GM18517 (cell line): ENCODE measurements at regions not wholly inside any gene's neighbourhood (a gene's known extent, or its start where the extent isn't known, plus 50 kb on each side); places are given as distances from the start of the nearest gene placed in this dataset.

ENCODE experiments used
- ATAC-seq: cut with Tn5 transposase; IDR thresholded peaks from one replicate; pipeline ENCODE4 v1.9.1; 2021; ENCODE audit warnings: mild to moderate bottlenecking, moderate library complexity; ENCODE audit not compliant: unreplicated experiment

DNA sequence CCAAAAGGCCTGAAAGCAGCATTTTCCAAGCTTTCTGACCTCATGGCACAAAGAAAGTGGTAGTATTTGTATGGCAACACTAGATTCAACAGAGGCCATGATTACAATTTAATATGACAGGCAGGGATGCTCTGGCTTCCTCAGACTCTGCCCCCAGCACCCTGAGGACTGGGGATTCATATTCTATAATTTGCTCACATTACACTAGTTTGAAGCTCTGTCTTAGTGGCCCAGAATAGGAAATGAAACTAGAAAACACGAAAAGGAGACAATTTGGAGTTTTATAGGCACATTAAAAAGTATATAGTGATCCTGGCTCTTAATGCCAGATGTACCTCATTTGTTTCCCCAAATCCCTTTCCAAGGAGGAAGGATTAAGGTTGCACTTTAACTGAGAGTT lies 173.0 kb upstream of the STK17B start:
- no peak for ATAC-seq

GRCh38 chr2:196353717-196354116 lies 182.3 kb upstream of the STK17B start:
- ATAC-seq, result no peak

GRCh38 chr2:196354186-196354585 lies 182.8 kb upstream of the STK17B start:
- ATAC-seq, result no peak

GRCh38 chr2:196356332-196356731 lies 185.0 kb upstream of the STK17B start:
- ATAC-seq, result no peak

DNA sequence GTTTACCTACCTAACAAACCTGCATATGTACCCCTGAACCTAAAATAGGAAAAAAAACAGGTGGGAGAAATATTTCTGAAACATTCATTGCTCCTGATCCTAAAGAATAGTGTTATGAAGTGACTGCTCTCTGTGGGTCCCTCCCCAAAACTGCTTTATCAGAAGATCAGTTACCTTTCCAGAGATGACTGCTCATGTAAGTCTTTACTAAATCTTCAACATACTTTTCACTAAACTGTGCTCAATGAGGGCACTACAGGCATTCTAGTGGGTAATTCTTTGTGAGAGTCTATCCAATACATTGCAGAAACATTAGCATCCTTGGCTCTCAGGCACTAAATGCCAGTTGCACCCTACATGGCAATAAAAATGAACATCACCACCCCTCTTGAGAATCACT lies 189.3 kb upstream of the STK17B start:
- ATAC-seq, result no peak

DNA sequence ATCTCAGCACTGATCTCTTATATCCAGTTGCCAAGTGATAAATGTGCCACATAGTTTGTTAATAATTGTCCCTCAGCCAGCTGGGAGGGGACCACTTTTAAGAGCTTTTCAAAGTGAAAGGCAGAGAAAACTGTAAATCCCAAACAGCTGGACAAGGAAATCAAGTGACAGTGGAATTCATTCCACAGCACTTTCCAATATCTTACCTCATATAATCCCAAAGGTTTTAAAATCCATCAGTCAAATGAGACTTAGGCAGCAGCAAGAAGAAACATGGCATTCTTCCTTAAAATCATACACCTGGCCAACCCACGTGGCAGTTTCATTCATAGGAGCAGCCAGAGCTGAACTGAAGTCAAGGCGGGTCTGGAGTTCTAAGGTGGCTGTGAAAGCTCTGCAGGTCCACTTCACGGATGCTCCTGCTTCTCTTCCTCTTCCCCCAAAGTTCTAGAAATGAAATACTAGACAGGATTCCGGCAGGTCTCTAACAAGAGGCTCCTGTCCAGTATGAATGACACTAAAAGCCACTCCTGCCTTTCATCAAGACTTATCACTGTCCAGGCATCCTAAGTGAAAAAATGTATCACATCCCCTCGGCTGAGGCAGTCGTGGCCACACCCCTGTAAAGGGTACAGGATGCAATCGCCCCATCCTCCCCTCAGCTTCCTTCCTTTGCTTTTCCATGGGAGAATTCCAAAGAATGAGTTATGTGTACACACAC lies 190.4 kb upstream of the STK17B start:
- ATAC-seq, result no peak

DNA sequence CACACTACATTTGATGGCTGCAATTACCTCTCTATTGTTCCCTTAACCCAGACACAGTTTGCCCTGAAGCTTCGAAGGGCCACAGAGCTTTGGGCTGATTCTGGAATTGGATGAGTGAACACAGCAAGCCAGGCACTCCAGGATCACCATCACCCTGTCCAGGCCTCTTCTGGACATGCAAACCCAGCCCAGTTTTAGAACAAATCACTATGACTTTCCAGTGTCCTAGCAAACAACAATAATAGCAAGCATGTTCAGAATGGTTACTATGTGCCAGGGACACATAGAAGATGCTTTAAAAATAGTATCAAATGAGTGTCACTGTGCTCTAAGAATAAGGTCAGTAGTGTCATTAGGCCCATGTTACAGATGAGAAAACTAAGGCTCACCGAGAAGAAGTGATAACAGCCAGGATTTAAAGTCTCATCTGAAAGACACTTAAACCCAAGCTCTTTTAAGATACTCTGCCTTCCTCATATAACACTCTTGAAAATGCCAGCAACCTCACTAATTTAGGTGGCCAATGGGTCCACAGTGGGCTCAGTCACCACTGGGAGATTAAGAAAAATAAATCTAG lies 191.7 kb upstream of the STK17B start:
- no peak for ATAC-seq

DNA sequence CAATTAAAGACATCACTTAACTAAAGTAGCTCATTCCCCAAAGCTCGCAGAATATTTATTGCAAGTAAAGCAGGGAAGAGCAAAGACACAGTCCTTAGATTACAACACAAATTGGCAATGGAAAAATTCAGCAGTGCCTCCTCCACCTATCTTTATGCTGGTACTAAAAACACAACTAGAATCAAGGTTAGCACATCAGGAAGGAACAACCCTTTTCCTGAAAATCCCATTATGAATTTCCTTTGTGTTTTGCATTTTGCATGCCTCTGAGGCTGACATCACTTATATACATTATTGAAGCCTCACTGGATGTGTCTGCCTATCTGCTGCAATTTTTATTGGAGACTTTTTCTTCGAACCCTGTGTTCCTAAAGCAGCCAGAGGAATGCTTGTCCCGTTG lies 193.8 kb upstream of the STK17B start:
- ATAC-seq, result no peak

DNA sequence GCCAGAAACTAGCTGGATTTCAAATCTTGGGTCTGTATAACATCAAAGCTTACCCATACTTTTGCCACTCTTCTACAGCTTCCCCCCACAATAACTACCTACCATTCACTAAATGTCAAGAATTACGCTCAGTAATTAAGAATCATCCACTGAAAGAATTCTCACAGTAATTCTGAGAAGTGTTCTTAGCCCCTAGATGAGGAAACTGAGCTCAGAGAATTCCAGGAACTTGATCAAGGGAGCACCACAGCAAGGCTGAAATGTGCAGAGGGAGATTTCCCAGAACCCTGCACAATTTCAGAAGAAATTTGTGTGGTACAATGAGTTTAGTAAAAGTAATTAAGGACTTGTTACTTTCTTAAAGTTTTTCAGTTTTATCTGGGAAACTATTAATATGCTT lies 194.5 kb upstream of the STK17B start:
- ATAC-seq, result no peak

- no peak for ATAC-seq
Observed at GRCh38 chr2:196367633-196368032, 196.3 kb upstream of the STK17B start.

GRCh38 chr2:196368546-196369225 lies 197.3 kb upstream of the STK17B start:
- no peak for ATAC-seq

- no peak for ATAC-seq
Observed at GRCh38 chr2:196369967-196370366, 198.6 kb upstream of the STK17B start.

GRCh38 chr2:196370381-196370780 lies 199.0 kb upstream of the STK17B start:
- no peak for ATAC-seq

DNA sequence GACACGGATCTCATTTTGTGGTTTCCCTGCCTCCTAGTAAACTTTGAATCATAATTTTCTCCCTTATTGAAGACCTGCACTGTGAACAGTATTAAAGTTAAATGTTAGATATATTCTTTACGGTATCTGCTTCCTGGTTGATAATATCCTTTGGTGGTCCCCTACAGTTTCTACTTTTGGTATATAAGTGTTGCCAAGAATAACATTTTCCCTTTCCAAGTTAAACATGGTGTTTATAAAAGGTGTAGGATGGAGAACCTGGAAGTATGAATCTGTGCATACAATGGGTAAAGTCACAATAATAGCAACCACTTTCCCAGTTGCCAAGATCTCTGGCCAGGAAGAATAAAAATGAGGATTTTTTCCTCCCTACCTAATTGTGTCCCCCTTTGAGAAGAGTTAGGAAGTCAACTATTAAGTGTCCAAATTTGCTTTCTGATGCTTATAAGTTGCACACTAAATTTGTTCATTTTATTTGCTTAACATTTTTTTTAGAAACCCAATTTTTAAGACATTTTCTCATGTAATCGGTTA lies 201.0 kb upstream of the STK17B start:
- ATAC-seq, result no peak

GRCh38 chr2:196372811-196373664 lies 201.7 kb upstream of the STK17B start:
- ATAC-seq, result no peak

DNA sequence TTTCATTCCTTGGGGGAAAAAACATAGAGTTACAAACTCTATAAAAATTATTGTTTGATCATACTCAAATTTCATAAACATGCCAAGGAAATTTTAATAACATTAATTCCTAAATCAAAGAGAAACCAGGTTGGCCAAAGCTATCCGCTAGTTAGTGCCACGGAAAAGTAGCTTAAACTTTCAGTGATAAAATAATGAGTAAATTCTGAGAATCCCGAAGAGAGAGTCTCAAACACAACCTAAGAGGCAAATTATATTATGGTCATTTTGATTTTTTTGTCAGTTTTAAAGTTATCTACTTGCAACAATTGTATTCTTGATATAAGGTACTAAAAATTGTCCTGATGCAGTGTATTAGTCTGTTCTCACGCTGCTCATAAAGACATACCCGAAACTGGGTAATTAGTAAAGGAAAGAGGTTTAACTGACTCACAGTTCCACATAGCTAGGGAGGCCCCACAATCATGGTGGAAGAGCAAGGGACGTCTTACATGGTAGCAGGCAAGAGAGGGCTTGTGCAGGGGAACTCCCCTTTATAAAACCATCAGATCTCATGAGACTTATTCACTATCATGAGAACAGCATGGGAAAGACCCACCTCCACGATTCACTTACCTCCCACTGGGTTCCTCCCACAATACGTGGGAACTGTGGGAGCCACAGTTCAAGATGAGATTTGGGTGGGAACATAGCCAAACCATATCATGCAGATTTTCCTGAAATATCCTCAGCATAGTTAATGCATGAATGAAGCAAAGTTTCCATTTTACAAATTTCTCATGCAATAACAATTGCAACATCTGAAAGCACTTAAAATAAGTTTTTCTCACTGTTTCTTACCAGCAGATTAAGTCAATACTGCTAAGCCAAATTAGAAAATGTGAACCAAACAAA lies 205.9 kb upstream of the STK17B start:
- peak; percentile 51 for ATAC-seq

DNA sequence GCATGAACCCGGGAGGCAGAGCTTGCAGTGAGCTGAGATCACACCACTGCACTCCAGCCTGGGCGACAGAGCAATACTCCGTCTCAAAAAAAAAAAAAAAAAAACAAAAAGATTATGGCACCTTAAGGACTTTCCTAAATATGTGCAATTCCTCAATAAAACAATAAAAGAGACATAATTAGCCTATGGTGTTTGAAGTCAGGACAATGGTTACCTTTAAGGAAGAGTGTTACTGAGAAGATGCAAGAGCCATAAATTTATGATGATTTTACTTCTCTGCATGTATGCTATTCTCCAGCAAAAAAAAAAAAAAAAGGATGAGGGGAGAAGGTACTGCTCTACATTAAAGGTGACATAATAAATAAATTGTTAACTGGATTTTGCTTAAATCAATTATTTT lies 208.2 kb upstream of the STK17B start:
- no peak for ATAC-seq

DNA sequence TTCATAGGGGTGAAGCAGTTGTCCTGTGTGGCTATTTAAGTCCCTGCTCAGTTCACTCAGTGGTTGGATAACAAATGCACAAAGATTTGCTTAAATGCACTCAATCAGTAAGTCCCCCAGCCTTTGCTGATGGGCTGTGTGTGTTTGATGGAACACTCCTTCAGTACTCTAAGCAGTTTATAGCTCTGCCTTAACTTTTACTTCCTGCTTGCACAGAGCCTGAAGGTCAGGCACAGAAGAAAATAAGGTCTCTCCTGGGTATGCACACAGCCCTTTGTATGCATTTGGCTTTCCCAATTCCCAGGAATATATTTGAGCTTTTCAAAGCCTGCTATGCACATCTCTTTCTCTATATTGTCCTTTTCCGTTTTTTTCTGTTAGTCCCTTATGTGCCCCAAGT lies 208.7 kb upstream of the STK17B start:
- ATAC-seq, result no peak

DNA sequence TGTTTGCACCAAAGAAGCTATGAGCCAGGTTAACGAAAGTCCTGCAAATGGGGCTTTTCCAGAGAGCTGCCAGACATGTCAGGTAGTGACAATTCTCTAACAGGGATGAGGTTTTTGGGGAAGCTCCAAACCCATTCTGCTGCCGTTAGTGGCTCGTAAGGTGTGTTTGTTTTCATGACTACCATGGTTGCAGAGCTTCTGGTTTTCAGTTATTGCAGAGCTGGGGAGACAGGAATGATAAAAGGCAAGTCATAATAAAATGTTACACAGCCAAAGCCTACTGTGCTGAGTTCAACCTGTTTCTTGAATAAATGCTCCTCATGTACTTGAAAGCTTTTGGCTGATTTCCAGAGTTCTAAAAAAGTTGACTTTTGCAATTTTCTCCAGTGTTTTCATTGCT lies 209.2 kb upstream of the STK17B start:
- no peak for ATAC-seq

DNA sequence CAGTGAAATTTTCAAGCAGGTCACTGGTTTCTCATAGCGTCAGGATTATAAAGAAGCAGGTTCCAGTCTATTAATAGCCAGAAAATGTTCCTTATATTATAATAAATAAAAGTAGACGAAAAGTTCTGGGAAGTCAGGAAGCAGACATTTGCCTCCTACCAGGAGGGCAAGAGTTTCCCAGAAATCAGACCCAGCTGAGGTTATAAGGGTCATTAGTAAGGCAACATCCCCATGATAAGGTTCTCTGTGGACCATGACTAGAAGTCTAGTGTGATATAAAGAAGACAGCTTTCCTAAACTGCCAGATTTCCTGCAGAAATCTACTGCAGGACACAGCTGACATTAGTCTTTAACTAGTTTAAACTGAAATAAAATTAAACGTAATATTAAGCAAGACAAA lies 210.1 kb upstream of the STK17B start:
- ATAC-seq, result no peak
